Activated CD4-positive, alpha-beta T cell treated with anti-CD3 and anti-CD28 coated beads, Interleukin-2, Interleukin-6, amounts not matched to agents 100 ng/mL and 50 ng/mL, durations not matched to agents 16 hours and 8 hours (primary cell): ENCODE measurements at regions not wholly inside any gene's neighbourhood (a gene's known extent, or its start where the extent isn't known, plus 50 kb on each side); places are given as distances from the start of the nearest gene placed in this dataset.

Source experiments
- DNase-seq: peaks from one replicate; pipeline ENCODE4 v3.0.0-alpha.2; 2020

GRCh38 chr18:57991552-57991951 lies 52.5 kb upstream of the NEDD4L start:
- DNase-seq, result no peak

DNA sequence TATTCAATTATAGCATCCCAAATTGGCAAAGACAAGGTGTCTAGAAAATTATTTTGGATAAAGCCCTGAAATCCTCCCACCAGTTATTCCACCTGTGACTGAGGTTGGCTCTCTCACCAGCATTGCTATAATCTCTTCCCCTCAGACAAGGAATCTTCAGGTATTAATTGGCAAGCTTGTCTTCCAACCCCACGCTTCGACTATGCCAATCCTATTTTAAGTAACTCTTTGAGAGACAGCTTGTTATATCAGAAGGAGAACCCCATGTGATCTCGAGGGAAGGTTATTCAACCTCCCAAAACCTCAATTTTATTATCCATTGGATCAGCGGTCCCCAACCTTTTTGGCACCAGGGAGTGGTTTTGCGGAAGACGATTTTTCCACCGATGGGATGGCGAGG lies 54.5 kb upstream of the NEDD4L start:
- no peak for DNase-seq

DNA sequence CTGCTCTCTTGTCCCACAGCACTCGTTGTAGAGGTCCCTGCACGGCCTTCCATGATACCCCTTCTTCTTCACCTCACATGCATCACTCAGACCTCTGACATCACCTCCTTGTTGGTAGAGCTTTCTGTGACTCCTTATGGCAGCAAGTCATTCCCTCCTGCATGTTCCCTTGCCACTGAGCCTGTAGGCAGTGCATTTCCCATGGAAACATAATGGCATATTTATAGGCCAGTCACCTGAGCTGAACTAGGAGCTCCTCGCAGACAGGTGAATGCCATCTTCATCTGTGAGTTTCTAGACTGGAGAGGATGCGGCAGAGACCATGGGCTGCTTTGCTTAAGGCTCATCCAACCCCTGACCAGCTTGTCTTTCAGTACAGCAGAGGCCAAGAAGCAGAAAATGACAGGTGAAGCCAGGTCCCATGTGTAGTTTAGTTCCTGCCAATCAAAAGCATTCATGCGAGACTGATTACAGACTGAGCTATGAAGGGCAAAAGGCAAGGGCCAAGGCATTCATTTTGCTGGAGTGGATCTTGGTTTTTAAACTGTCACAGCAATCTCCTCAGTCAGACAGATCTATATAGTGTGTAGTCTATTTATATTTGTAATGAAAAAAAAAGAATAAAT lies 59.4 kb upstream of the NEDD4L start:
- no peak for DNase-seq

DNA sequence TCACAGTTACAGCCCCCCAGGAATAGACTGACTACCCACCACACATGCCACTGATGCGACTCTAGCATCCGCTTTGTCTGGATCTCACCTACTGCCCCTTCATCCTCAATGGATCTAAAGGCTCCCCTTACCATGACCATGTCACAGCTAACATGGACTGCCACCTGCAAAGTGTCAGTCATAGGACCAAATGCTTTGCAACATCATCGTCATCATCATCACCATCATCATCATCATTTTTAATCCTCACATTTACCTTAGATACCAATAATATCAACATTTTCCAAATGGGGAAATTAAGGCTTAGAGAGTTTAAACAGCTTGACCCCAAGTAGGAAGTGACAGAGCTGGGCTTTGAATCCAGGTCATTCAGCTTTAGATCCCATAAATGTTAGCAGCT lies 60.1 kb upstream of the NEDD4L start:
- DNase-seq, result no peak

DNA sequence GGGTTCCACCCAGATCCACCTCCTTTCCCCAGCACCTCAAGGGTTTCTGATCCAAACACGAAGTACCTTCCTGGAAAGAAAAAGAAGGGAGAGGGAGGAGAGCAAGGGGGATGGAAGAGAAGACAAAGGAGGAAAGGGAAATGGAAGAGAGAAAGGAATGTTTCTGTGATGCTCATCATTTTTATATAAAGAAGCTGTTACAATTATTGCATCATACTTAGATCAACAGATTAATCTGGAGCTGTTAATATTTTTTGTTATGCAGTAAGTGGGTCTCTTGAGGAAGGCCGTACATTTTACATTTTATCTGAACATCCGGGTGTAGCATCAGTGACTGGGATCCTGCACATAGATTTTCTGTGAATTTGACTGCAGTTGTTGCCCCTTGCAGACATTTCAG lies 60.6 kb upstream of the NEDD4L start:
- DNase-seq, result no peak

GRCh38 chr18:57982372-57983021 lies 61.5 kb upstream of the NEDD4L start:
- DNase-seq, result no peak

DNA sequence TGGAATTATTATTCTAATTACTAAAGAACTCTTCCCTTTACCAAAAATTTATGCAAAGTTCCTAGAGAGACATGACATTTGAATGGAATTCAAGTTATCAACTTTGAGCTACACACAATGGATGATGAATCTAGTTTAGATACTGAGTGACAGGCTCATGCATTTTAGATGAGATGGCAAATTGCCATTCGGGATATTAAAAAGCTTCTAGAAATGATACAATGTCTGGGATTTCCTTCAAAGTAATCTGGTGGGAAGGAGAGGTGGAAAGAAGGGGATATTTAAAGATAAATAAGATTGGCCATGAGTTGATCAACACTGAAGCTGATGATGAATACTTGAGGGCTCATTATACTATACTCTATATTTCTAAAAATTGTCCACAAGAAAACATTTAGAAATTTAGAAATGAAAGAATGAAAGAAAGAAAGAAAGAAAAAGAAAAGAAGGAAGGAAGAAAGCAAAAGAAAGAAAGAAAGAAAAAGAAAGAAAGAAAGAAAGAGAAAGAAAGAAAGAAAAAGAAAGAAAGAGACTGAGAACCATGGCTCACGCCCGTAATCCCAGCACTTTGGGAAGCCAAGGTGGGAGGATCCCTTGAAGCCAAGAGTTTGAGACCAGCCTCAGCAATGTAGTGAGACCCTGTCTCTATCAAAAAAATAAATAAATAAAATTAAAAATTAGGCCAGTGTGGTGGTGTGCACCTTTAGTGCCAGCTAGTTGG lies 62.6 kb upstream of the NEDD4L start:
- DNase-seq, result no peak

DNA sequence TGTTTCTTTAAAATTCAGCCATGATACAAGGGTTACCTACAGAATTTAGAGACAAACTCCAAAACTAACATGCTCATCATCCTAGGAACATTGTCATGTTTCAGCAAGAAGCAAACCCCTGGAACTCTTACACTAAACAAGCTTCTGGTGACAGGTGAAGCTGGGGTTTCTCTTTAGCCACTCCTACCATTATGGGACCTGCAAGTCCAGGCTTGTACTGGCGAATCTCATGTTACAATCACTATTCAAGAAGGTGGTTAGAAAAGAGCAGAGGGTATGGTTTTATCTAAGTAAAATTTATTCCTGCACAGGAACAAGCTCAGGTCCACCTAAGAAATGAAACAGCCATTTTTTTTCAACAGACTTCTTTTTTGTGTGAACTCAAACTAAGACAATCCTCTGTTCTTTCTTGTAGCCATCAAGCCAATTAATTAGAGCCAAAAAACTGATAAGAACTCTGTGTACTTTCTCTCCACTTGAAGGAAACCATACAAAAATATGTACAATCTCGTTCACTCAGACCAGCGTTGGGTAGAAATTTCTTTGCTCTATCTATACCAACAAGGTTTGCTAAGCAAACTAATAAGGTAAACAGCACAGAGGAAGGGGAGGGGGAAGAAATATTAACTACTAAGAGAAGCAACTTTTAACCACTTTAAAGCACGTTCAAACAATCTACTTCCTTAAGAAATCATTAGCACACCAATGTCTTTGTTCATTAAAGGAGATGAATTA lies 63.3 kb upstream of the NEDD4L start:
- no peak for DNase-seq

- no peak for DNase-seq
Measured at GRCh38 chr18:57976230-57976773, 67.7 kb upstream of the NEDD4L start.

GRCh38 chr18:57975805-57976204 lies 68.2 kb upstream of the NEDD4L start:
- DNase-seq, result no peak

DNA sequence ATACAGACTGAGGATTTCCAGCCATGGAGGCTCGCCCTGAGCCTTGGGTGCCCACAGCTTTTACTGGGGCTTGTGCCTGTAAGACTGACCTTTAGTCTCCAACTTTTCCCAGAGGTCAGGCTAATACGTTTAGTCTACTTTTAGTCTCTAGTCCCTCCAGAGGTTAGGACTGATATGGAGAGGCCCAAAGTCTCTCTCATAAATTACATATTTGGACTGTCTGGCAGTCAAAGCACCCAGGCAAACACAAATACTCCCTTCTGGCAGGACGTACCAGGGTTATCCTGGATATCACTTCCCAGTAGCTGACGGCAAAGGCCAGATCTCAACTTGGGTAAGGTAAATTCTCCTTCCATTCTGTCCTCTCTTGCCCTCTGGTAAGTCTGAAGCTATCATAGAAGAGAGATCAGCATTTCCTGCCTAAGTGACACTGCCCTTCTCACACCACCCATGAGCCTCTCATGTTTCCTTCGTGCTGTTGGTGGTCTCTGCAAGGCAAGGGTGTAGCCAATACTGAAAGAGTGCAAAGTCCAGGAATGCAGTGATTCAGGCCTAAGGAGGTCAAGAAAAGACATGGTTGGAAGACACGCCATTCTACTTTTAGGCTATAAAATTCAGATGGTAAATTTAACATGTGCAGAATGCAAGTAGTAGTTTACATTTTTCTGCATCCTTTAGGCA lies 69.3 kb upstream of the NEDD4L start:
- no peak for DNase-seq

DNA sequence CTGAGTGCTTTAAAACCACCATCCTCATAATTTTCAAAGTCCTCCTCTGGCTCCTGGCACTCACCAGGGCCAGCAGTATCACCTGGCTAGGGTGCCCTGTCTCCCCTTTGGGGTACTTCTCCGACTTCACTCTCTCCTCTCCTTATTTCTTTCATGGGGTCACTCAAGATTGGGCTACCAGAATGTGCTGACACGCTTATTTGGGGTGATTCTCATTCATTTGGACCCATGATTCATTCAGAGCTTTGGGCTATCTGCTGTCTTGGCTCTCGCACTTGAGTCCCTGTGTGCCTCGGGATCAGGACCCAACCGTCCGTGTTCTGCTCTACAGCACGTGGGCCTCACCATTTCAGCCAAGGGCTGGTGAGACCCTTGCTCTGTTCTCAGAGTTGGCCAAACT lies 70.1 kb upstream of the NEDD4L start:
- no peak for DNase-seq

GRCh38 chr18:57970356-57971095 lies 73.5 kb upstream of the NEDD4L start:
- DNase-seq, result peak; percentile 4

DNA sequence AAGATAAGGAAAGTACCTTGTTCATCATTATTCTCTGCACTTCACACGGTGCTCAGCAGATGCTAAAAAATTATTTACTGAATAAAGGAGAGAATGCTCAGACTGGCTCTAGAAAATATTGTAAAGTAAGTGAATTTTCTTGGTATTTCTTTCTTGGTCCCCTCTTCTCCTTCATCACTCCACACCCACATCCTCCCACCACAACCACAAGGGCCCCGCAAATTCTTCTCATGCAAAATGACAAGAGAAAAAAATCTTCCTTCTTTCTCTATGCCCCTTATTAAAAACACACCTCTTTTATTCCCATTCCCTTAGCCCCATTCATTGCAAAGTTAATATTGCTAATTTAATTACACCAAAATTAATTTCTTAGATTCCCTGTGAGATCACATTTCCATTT lies 74.2 kb upstream of the NEDD4L start:
- no peak for DNase-seq

DNA sequence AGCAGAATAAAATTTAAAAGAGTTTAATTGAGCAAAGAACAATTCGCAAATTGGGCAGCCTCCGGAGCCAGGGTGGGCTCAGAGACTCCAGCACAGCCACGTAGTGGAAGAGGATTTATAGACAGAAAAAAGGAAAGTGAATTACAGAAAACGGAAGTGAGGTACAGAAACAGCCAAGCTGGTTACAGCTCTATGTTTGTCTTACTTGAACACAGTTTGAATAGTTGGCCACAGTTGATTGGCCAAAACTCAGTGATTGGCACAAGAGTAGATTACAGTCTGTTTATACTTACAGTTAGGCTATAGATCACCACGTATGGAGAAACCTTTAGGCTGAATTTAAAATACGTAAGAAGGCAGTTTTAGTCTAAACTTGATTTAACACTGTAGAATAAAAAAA lies 78.8 kb upstream of the NEDD4L start:
- no peak for DNase-seq

DNA sequence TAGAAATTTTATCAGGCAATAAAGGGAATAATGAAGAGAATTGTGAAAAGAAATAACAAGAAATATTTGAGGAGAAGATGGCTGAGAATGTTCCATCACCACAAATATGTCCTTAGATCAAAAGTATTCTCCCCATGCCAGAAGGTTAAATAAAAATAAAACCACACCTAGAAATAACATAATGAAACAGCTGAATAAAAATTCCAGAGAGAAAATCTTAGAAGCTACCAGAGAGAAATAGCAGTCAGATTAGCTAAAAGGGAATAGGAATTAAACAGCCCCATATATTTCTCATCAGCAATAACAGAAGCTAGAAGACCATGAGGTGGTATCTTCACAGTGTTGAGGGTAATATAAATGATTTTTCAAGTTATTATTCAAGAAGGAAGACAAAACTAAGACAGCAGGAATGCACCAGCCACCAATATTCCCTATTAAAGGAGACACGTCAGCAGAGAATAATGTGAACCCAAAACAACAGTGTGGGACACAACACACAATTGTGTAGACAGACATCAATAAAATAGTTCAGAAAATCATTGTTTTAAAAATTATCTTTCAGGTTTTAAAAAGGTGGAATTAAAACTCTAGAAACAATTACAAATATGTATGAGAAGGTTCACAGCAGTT lies 82.0 kb upstream of the NEDD4L start:
- no peak for DNase-seq

DNA sequence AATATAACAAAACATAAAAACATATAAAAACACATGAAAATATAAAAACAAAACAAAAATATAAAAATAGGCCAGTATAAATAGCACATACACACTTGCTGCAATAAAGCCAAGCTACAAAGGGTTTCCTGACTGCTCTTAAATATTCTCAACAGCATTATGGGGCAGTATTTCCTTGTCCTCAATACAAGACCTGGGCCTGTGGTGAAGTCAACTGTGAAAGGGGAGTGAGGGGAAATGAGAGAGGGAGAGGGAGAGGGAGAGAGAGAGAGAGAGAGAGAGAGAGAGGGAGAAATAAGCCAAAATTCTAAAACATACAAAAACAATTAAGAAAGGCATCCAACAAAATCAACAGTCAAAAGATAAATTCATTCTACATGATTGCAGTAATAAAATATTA lies 82.6 kb upstream of the NEDD4L start:
- no peak for DNase-seq

GRCh38 chr18:57959278-57959677 lies 84.7 kb upstream of the NEDD4L start:
- DNase-seq, result peak; percentile 2

GRCh38 chr18:57957210-57957609 lies 86.8 kb upstream of the NEDD4L start:
- DNase-seq, result no peak

GRCh38 chr18:57956491-57956890 lies 87.5 kb upstream of the NEDD4L start:
- no peak for DNase-seq

DNA sequence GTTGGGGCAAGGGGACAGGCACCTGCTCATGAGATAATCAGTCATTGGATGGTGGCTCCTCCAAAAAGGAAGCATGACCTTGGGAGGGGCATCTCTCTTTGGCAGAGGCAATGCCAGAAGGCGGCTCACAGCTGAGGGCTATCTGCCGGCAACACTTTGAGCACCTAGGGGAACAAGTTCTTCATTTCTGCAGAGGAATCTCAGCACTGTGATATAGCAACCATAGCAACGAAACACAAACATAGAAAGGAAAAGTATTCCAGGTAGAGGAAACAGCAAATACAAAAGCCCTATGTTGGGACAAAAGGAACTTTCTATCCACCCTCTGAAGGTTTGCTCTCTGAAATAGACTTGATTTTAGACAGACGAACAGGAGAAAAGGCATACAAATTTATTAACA lies 89.1 kb upstream of the NEDD4L start:
- no peak for DNase-seq

DNA sequence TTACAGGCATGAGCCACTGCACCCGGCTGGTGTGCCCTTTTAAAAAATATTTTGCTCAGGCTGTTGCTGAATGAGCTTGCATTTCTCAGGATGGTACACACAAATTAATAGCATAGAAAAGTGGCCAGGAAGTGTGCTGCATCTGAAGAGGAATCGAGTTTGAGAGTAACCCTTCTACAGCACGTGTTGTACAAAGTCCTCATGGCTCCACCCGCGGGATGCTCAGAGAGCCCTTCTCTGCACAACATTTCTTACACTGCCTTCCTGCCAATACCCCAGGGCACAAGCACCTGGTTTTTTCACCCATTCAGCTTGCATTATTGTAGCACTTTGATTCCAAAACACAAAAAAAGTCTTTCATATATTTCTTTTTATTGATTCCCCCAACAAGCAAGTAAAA lies 90.1 kb upstream of the NEDD4L start:
- no peak for DNase-seq
